Iris pigment epithelial cell (primary cell): ENCODE measurements at regions not wholly inside any gene's neighbourhood (a gene's known extent, or its start where the extent isn't known, plus 50 kb on each side); places are given as distances from the start of the nearest gene placed in this dataset.
A peak's percentile ranks its signal among the peaks of the same experiment; 100 is the strongest.

ENCODE experiments used
- DNase-seq: peaks from one replicate; pipeline ENCODE4 v3.0.0-alpha.2; 2011; ENCODE audit warnings: low read depth

DNA sequence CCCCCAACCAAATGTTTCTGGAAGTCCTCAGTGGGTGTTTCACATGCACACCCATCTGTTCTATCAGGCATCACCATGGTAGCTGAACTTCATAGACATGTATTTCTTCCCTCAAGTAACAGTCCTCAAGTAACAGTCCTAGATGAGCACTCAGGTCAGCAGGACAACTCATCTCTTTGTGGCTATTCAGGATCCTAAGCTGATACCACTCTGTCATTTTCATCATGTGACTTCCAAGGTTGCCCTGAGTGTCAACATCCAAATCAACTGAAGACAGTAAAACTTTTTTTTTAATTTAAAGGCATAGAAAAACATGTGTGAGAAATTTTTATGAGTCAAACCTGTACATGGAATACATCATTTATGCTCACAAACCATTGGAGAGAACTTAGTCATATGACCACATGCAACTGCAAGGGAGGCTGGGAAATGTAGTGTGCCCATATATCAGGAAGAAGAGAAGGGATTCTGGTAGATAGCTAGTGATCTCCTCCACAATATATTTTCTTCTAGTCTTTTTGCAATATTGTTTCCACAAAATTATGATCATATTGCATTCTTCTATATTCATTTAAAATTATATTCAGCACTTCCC, 64.2 kb upstream of the FST start:
- DNase-seq: no peak

DNA sequence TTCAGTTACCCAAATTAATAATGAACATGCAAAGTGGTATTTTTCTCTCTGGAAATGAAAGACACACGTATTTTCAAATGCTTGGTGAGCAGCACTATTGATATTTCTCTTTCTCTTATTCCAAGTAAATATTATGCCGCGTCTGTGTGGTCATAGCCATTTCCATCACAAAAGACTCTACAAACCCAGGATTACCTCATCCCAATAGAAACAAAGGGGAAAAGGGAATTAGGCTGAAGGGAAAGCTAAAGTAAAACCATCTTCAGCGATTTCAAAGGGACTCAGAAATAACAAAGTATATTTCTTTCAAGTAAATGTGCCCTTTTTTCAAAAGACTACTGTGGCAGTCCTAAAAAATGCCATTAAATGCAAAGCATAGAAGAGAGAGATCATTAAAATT, 62.0 kb upstream of the FST start:
- no peak for DNase-seq

DNA sequence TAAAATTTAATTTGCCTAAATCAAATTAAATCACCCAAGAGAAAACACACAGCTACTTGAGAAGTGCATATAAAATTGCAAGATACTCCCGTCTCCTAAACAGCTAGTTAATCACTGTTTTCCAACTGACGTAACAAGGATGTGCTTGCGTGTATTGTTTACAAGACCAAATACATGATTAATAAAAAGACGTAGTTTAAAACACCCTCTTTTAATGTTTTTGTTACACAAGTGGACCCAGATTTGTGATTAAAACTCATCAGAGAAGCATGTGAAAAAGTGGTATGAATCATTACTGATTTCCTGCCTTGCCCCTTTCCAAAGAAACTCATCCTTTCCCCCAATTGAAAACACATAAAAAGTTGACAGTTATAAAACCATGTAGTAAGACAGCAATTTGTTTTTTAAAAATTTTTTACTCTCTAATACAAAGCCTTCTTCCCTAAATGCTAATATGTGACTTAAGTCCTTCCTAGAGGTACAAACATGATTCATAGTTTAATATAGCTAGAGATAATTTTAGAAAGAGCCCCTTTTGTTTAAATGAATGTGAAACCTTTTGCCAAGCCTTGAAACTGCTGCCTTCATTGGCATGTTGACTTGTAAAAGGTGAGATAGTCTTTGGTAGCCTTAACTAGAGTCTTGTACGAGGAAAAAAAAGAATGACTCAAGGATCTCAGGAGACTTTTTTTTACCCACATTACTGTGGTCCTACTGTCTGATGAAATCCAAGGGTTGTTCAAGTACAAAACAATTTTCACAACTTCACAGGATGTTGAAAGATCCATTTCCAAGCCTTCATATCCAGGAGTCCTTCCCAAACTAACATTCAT, 61.4 kb upstream of the FST start:
- peak; percentile 97 for DNase-seq

DNA sequence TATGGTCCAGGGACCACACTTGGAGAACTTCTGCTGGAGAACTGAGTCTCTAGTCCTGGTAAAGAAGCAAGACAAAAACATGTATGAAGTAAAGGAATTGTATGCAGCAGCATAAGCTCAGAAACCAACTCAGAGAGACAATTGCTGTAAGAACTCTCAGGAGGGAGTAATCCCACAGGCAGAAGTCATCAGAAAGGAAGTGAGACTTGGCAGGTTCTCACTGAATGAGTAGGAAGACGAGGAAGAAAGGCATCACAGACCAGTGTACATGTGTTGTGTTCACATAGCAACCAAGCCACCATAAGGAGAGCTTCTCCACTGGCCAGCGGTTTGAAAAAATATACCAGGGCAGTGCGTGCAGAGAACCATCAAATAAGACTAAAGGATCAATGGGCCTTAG, 57.9 kb upstream of the FST start:
- DNase-seq: peak; percentile 89

DNA sequence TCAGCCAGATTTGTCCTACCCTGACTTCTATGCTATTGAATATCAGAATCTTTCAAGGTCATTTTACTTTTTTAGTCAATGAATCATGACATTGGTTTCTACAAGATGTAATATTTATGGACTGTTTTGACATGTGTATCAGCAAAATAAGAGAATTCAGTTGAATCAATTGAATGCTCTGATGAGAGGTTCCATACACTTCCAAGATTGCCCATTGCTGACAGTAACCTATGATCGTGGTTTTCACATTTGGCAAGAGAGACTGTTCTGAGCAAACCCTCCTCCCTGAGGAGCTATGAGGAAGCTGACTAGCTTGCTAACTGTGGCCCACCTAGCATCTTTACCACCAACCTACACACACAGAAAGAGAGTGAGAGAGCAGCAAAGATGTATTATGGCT, 56.7 kb upstream of the FST start:
- no peak for DNase-seq

DNA sequence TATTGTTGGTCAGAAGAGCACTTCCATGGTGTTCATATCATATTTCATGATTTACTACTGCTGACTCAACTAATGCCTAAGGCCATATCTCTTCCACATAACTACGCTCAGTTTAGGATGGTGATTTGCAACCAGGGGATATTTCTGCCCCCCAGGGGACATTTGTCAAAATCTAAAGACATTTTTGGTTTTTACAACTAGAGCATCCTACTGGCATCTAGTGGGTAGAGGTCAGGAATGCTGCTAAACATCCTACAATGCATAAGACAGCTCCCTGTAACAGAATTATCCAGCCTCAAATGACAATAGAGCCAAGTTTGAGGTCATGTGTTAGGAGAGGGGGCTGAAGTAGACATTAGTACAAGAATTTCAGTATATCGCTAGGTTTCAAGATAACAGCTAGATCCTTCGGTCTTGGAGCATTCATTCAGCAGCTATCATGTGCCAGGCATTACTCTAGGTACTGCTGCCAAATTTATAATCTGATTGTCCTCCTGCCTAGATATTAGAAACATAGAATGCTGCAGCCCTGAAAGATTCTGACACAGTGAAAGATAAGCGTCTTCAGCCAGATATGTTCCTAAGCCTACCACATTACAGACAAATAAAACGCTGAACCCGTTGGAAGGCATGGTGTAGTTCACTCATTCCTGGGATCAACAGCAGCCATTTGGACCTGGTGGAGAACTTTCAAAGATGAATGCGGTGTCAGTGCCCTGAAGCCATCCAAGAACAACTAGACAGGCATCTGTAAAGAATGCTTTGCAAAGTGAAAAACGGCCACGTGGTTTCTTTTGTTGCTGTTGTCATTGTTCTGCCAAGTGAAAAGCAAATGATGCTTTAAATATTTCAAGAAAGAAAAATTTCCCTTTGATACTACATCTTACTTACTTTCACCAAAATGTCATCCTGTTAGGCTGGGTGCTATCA, 55.5 kb upstream of the FST start:
- no peak for DNase-seq

DNA sequence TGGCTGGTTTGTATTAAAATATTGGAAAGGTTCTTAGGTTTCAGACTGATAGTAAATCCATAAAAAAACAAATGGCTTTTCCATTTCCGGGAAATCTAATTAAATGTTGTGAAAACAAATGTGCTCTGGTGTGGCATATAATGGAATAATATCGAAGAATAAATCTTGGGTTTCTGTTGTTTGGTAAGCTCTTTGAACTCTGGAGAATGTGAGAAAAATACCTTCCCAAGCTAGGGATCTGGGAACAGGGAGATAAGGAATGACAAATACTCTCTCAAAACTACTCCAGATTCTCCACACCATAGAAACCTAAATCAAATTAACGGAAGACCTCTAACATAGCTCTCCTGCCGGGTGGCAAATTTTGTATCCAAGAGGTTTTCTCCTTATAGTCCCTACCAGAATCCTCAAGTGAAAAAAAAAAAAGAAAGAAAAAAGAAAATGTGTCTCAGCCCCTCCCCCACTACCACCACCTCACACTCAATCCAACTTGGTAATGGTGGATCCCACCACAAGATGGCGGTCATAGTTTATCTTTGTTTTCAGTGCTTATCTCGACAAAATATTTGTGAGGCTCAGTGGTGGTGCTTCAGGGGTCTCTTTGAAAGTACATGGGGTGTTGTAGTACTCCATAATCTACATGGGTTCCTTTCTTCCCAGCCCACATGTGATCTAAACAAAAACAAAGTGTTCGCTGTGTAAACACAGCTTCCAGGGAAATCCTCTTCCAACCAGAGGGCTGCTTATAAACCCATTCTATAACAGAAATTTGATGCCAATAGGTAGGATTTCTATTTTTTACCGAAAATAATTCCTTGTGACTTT, 54.5 kb upstream of the FST start:
- DNase-seq: no peak

DNA sequence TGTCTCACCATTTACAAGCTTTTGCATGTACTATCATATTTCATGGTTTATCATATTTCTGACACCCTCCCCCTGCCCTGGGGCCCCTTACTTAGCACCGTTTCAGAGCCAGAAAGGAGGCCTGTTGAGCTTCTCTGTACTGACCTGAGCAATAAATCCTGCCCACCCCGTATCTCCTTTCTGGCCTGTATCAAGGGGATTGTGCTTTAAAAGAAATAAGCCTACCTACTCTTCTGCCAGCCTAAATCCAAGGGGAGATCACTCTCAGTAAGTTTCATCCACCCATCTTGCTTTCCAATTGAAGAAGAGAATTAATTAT, 54.0 kb upstream of the FST start:
- no peak for DNase-seq

DNA sequence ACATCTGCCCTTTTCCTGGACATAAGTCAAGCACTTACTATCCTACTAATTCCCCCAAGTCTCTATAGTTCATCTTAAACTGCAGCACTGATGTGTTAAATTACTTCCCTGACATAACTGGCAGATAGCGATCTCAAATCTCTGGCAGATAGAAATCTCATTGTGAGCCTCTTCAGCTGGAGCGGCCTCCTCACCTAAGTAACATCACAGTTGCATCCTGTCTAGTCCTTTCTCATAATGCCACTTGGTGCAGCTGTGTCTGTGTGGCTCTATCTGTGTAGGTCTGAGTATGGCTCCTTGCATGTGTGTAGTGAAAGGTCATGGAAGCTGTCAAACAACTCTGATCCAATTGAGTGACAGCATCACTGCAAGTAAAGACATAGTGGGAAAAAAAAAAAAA, 53.6 kb upstream of the FST start:
- DNase-seq: no peak

DNA sequence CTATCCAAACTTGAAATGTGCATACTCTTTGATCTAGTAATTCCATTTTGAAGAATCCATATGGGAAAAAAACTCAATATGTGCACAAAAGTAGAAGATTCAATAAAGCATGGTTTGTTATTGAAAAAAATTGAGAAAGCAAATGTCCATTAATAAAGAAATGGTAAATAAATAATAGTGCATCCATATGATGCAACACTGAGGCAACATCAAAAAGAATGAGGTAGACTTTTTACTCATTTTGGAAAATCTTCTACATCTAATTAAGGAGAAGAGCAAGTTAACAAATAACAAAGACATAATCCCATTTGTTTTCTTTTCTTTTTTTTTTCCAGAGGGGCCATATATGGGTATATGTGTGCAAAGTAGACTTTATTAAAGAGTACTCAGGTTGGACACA, 52.5 kb upstream of the FST start:
- no peak for DNase-seq

DNA sequence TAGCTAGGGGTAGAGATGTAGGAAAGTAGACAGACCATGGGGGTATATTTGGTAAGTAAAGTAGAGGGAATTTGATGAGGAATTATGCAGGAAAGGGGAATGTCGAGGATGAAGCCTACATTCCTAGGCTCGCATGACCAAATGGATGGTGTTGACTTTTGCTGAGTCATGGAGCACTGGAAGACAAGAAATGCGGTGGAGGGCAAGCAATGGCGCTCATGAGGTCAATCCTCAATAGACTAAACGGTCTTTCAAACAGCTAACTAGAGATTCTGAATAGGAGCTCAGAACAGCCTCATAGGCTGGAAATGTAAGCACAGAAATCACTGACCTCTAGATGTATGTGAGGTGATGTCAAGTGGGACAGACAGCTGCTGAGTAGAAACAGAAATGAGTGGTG, 50.7 kb upstream of the FST start:
- no peak for DNase-seq

DNA sequence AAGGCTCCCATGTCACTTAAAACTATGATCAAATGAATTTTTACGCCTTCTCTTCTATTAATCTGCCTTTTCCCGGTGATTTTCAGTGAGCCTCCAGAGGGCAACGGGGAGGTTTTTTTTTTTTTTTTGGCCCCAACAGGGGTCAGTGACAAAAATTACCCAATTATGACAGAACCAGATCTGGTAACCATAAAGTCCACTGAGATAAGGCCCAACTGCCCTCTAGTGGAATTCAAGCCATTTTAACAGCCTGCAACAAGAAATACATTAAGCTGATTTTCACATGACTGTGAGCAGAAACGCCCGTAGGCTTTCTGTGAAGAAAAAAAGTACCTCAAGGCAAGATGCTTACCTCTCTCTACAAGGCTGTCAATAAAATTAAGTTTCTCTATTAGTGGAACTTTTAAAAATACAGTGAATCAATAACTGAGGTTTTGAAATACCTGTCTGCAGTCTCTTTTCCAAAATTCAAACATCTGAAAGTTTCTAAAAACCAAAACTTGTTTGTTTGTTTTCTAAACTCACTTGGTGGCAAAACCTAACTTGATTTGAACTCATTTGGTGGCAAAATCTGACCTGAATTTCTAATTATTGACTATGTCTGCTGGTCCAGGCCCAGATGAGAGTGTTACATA, 49.7 kb upstream of the FST start:
- peak; percentile 77 for DNase-seq
